ENCODE measurements at regions not wholly inside any gene's neighbourhood (a gene's known extent, or its start where the extent isn't known, plus 50 kb on each side); places are given as distances from the start of the nearest gene placed in this dataset.
"Not testable (repeated sequence)": the region's sequence is repeated elsewhere in the genome, so short reads cannot be mapped to it uniquely, and the experiment has no call there.

- DNase-seq (ENCODE audit: low spot score) = no peak
Measured at GRCh38 chr4:97359826-97360225, 783.5 kb downstream of the STPG2 start.

- no peak for DNase-seq (ENCODE audit: low spot score)
Measured at GRCh38 chr4:97360733-97361132, 782.5 kb downstream of the STPG2 start.

GRCh38 chr4:97367878-97368277 is 775.4 kb downstream of the STPG2 start:
- DNase-seq (ENCODE audit: low spot score) = peak; percentile 5

GRCh38 chr4:97370568-97370967 is 772.7 kb downstream of the STPG2 start:
- no peak for DNase-seq (ENCODE audit: low spot score)

GRCh38 chr4:97374526-97374925 is 768.8 kb downstream of the STPG2 start:
- DNase-seq (ENCODE audit: low spot score) = no peak

- DNase-seq (ENCODE audit: low spot score) = no peak
Measured at GRCh38 chr4:97386969-97387368, 756.3 kb downstream of the STPG2 start.

GRCh38 chr4:97394653-97395052 is 748.6 kb downstream of the STPG2 start:
- no peak for DNase-seq (ENCODE audit: low spot score)

- no peak for DNase-seq (ENCODE audit: low spot score)
Measured at GRCh38 chr4:97396097-97396496, 747.2 kb downstream of the STPG2 start.

- no peak for DNase-seq (ENCODE audit: low spot score)
Measured at GRCh38 chr4:97396605-97397004, 746.7 kb downstream of the STPG2 start.

- DNase-seq (ENCODE audit: low spot score) = no peak
Measured at GRCh38 chr4:97404876-97405523, 738.3 kb downstream of the STPG2 start.

GRCh38 chr4:97411356-97411755 is 731.9 kb downstream of the STPG2 start:
- peak; percentile 66 for DNase-seq (ENCODE audit: low spot score)

- no peak for DNase-seq (ENCODE audit: low spot score)
Measured at GRCh38 chr4:97412331-97412730, 730.9 kb downstream of the STPG2 start.

- no peak for DNase-seq (ENCODE audit: low spot score)
Measured at GRCh38 chr4:97414161-97414560, 729.1 kb downstream of the STPG2 start.

GRCh38 chr4:97432551-97432950 is 710.7 kb downstream of the STPG2 start:
- no peak for DNase-seq (ENCODE audit: low spot score)

- DNase-seq (ENCODE audit: low spot score) = not testable (repeated sequence)
Measured at GRCh38 chr4:97437998-97438705, 705.1 kb downstream of the STPG2 start.

GRCh38 chr4:97453186-97453585 is 690.1 kb downstream of the STPG2 start:
- DNase-seq (ENCODE audit: low spot score) = no peak

- no peak for DNase-seq (ENCODE audit: low spot score)
Measured at GRCh38 chr4:97457253-97457652, 686.0 kb downstream of the STPG2 start.

- DNase-seq (ENCODE audit: low spot score) = no peak
Measured at GRCh38 chr4:97468272-97468671, 675.0 kb downstream of the STPG2 start.

- no peak for DNase-seq (ENCODE audit: low spot score)
Measured at GRCh38 chr4:97475621-97476020, 667.7 kb downstream of the STPG2 start.

GRCh38 chr4:97477974-97478373 is 665.3 kb downstream of the STPG2 start:
- DNase-seq (ENCODE audit: low spot score) = no peak

GRCh38 chr4:97479388-97479787 is 663.9 kb downstream of the STPG2 start:
- no peak for DNase-seq (ENCODE audit: low spot score)

- DNase-seq (ENCODE audit: low spot score) = no peak
Measured at GRCh38 chr4:97491856-97492255, 651.4 kb downstream of the STPG2 start.

GRCh38 chr4:97493815-97494518 is 649.3 kb downstream of the STPG2 start:
- DNase-seq (ENCODE audit: low spot score) = no peak
